ENCODE measurements at regions not wholly inside any gene's neighbourhood (a gene's known extent, or its start where the extent isn't known, plus 50 kb on each side); places are given as distances from the start of the nearest gene placed in this dataset.

- no peak for TF ChIP-seq CTCF (IDR thresholded peaks at IDR 0.05; ENCODE audit: borderline replicate concordance, extremely low read depth, low read length, poor library complexity, severe bottlenecking)
- no peak for TF ChIP-seq EZH2 (IDR thresholded peaks at IDR 0.05; ENCODE audit: borderline replicate concordance, low read depth, low read length, severe bottlenecking)
These were observed 72.3 kb upstream of the NR5A2 start for GRCh38 chr1:199955235-199955634.

Measured in DND-41 (cell line).